GM12872 (cell line): ENCODE measurements at regions not wholly inside any gene's neighbourhood (a gene's known extent, or its start where the extent isn't known, plus 50 kb on each side); places are given as distances from the start of the nearest gene placed in this dataset.

Source experiments
- TF ChIP-seq, protein P1 (sequence below): IDR thresholded peaks from 3 replicates; pipeline ENCODE4 v1.5.1; 2011; ENCODE audit warnings: low read depth, mild to moderate bottlenecking, low read length, moderate library complexity; ENCODE audit not compliant: insufficient read depth

GRCh38 chr5:155309021-155309746 is 295.6 kb downstream of the KIF4B start:
- TF ChIP-seq, protein P1, sequence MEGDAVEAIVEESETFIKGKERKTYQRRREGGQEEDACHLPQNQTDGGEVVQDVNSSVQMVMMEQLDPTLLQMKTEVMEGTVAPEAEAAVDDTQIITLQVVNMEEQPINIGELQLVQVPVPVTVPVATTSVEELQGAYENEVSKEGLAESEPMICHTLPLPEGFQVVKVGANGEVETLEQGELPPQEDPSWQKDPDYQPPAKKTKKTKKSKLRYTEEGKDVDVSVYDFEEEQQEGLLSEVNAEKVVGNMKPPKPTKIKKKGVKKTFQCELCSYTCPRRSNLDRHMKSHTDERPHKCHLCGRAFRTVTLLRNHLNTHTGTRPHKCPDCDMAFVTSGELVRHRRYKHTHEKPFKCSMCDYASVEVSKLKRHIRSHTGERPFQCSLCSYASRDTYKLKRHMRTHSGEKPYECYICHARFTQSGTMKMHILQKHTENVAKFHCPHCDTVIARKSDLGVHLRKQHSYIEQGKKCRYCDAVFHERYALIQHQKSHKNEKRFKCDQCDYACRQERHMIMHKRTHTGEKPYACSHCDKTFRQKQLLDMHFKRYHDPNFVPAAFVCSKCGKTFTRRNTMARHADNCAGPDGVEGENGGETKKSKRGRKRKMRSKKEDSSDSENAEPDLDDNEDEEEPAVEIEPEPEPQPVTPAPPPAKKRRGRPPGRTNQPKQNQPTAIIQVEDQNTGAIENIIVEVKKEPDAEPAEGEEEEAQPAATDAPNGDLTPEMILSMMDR, result no peak

DNA sequence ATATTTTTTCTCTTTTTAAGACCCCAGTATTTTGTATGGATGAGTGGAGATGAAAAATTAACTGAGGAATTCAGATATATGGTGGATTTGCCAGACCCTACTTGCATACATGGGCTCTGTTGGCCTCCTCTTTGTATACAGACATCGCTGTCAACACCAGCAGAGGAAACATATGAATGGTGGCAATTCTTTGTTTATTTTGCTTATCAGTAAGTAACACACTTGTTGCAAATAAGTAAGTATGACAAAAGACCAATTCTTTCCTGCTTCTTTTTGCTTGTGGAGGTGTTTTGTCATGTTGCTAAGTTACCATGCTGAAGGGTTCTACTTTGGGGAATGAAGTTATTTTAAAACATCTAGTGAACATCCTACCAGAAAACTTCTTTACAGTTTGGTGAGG is 298.2 kb downstream of the KIF4B start:
- TF ChIP-seq, protein P1, result no peak

DNA sequence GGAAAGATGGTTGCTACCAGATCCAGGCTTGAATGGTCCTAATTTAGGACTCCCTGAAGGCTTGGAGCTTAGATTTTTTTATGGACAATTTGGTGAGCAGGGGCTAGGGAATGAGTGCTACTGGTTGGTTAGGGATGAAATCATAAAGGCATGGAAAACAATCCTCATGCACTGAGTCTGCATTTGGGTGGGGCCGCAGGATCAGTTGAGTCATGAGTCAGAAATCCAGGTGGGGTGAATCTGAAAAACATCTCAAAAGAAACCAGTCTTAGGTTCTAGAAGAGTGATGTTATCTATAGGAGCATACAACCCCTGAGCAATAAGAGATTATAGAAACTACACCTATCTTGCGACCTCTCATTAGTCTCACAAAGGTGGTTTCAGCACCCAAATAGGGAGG is 300.0 kb downstream of the KIF4B start:
- TF ChIP-seq, protein P1, result no peak

DNA sequence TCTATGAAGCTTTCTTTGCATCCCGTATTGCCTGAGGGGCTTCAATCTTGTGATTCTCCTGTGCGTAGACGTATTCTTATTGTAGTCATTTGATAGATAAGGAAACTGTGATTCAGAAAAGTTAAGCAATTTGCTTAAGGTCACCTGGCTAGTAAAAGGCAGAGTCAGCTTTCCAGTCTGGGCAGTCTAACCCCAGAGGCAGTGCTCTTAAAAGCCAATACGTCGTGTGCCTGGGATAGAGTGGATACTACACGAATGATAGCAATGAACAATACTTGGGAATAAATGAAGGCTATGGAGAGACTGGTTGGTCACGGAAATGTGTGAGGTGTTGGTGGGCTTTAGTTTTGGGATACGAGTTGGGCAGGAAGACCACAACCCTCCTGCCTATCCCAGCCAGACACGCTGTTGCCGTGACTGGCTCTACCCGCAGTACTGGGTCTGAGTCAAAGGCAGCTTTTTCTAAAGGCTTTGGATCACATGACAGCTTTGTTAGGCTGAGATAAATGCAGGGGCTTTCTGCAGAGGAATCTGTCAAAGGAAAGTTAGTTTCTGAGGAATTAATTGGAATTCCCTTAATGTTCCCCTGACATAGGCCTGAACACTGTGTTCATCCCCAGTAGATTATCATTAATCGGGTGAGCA is 302.6 kb downstream of the KIF4B start:
- TF ChIP-seq, protein P1, result no peak

GRCh38 chr5:155332618-155333017 is 319.1 kb downstream of the KIF4B start:
- TF ChIP-seq, protein P1, result no peak

DNA sequence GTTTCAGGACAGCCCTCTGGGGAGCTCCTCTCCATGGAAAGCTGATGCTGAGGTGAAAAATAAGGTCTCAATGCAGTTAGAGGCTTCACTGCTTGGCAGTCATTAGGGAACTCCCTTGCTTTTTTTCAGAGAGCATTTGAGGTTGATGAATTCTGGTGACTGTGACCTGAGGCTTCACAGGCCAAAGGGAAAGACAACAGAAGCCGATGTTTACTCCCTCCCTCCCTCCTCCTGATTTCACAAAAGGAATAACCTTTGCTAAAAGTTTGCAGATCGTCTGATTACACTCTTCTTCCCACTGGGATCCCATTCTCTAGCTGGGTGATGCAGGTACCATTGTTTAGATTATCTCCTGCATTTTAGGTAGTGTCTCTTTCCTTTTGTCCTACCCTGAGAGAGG is 329.4 kb downstream of the KIF4B start:
- TF ChIP-seq, protein P1, result no peak

GRCh38 chr5:155343468-155343867 is 329.9 kb downstream of the KIF4B start:
- TF ChIP-seq, protein P1, result no peak
